GM18517 (cell line): ENCODE measurements at regions not wholly inside any gene's neighbourhood (a gene's known extent, or its start where the extent isn't known, plus 50 kb on each side); places are given as distances from the start of the nearest gene placed in this dataset.
"Not testable (repeated sequence)": the region's sequence is repeated elsewhere in the genome, so short reads cannot be mapped to it uniquely, and the experiment has no call there.

Experiments
- ATAC-seq: cut with Tn5 transposase; IDR thresholded peaks from one replicate; pipeline ENCODE4 v1.9.1; 2021; ENCODE audit warnings: mild to moderate bottlenecking, moderate library complexity; ENCODE audit not compliant: unreplicated experiment

DNA sequence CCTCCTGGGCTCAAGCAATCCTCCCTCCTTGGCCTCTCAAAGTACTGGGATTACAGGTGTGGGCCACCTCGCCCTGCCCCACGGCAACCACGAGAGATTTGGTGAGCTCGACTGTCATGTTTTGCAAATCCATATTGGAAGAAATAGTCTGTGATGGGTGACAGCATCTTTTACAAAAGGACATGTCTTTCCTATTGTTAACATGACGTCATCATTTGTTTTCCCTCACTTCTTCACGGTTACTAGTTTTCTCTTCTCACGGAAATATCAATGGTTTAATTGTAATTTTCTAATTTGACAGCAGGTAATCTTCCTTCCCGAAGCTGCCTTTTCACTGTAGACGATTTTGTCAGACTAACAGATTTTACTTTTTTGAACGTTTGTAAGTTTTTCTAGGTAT is 110.8 kb upstream of the GREM2 start:
- no peak for ATAC-seq

- ATAC-seq: no peak
These were observed 109.0 kb upstream of the GREM2 start for GRCh38 chr1:240720976-240721375.

- ATAC-seq: no peak
These were observed 108.2 kb upstream of the GREM2 start for GRCh38 chr1:240719953-240720700.

GRCh38 chr1:240716538-240716937 is 104.6 kb upstream of the GREM2 start:
- not testable (repeated sequence) for ATAC-seq

DNA sequence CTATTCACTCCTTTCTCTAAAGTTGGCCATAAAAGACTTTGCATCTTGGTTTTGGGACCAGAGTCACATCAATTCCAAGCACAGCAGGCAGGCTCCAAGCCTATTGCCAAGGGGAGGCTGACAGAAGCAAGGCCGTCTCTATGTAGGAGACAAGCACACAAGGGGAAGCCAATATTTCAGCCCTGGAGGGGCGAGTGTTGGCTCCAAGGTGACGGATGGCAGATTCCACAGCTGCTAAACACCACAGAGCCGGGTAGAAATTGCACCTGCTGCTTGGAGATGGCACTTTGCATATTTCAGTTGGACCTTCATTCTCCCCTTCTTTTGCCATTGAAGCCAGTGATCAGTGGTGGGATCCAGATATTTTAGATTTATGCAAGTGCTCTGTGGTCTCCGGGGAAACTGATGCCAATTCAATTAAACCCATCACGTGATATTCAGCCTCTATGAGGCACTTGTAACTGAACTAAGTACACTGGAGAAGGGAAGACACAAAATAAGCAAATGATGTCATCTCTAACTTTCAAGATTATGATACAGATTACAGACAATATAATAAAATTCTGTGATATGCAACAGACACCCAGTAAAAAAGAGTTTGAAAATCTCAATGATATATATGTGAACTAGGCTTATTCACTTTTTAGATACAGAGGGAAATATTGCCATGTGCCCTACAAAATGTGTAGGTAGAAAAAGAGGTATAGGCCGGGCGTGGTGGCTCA is 102.8 kb upstream of the GREM2 start:
- no peak for ATAC-seq

GRCh38 chr1:240712014-240712731 is 100.2 kb upstream of the GREM2 start:
- ATAC-seq: no peak

GRCh38 chr1:240711020-240711419 is 99.1 kb upstream of the GREM2 start:
- ATAC-seq: no peak

GRCh38 chr1:240709676-240710075 is 97.7 kb upstream of the GREM2 start:
- ATAC-seq: no peak

GRCh38 chr1:240706150-240706935 is 94.4 kb upstream of the GREM2 start:
- ATAC-seq: no peak

DNA sequence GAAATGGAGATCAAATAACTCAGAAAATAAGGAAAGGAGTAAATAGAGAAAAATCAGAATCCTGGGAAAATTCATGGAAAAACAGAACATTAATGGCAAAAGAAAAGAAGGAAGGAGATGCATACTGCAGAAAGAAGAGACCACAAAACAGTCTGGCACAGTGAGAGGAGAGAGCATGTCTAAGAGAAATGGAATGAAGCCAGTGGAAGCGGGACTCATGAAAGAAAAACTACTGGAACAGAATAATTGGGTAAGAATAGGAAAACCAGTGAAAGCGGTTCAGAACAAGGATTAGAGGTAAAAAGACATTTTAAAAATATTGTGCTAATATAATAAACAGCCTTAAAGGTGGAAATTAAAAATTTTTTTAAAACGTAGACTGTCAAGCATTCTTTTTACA is 93.6 kb upstream of the GREM2 start:
- no peak for ATAC-seq

- no peak for ATAC-seq
These were observed 89.5 kb upstream of the GREM2 start for GRCh38 chr1:240701412-240701811.

DNA sequence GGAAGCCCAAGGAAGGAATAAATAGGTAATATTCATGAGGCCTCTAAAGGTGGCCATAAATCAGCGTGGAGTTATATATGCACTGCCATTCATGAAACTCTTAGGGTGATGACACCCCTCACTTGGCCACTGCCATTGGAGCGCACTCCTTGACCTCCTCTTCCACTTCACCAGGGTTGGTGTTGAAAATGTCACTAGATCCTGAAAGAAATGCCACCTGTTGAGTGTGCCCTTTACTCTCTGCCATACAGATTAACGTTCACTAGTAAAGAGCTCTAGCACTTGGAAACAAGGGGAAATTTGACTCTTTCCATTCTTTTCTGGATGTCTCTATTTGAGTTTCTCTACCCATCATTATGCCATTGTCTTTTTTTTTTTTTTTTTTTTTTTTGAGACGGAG is 83.5 kb upstream of the GREM2 start:
- ATAC-seq: no peak

- no peak for ATAC-seq
These were observed 81.9 kb upstream of the GREM2 start for GRCh38 chr1:240693844-240694243.

DNA sequence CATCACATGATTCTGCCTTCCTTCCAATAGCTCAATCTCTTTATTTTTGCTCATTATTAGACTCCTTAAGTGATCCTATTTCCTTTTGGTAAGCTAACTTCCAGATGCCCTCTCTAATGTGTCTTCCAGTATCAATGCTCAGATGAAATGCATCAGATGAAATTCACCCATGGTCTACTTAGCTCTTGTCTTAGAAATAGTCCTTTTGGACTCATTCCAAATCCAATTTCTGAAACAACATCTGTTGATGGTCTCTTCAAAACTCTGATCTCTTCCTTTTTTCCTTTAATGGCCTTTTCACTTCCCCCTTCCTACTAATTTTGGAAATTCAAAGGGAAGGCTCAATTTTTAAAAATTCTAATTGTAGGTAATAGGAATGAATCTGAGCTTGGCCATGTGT is 81.1 kb upstream of the GREM2 start:
- no peak for ATAC-seq

DNA sequence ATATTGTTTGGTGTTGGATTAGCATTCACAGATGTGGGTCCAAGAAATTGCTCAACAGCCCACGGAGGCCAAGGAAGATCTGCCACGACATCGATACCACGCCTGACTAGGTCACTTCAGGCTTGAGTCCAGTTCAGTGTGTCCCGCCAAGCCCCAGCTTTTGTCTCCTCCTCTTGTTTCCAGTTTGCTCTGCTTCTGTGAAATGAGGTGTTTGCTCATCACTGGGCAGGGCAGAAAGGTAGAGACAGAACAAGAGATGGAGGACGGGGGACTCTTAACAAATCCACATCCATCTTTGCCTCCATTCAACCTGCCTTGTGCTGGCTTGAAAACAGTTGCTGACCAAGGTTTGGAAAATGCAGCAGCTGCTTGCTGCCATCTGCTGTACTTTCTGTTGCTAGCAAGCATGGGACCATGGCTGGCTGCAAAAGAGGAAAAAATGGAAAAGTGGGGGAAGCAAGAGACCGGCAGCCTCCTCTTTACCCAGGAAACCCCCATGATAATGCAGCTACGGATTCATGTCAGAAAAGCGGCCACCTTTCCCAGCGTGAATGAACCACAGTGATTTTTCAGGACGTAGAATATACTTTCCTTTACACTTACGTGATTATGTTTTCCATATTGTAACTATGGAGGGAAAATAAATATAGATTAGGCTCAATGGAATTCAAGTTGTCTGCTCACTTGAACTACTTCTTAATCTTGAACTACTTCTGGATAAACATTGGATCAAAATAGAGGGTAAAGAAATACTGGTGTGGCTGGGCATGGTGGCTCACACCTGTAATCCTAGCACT is 80.2 kb upstream of the GREM2 start:
- ATAC-seq: no peak

- no peak for ATAC-seq
These were observed 79.5 kb upstream of the GREM2 start for GRCh38 chr1:240691501-240691900.

GRCh38 chr1:240687820-240688219 is 75.9 kb upstream of the GREM2 start:
- ATAC-seq: peak; percentile 92

DNA sequence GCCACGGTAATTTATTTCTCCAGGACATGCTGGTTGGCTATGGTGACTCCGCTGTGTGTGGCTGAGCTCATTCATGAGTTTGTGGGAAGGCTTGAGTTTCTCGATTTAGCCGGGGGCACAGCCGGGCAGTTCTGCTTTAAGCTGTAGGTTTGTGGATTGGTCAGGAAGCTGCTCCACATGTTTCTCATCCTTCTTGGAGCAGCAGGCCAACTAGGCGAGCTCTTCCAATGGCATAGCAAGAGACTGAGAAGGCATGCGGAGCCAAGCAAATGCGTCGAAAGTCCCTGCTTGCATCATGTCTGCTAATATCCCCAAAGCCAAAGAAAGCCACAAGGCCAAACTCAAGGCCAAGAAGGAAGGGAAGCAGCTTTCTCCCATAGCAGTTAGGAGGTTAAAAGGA is 71.6 kb upstream of the GREM2 start:
- no peak for ATAC-seq

DNA sequence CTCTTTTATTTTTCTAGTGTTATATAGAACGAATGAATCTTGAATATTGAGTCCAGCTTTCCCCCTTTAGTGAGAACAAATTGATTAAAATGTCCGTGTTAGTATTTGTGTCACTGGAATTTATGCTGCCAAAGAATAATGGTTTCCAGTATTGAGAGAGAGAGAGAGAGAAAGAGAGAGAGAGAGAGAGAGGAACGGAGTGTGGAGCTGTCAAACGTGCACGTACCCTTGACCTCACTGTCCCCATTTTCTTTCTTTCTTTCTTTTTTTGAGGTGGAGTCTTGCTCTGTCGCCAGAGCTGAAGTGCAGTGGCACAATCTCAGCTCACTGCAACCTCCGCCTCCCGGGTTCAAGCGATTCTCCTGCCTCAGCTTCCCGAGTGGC is 70.9 kb upstream of the GREM2 start:
- no peak for ATAC-seq

GRCh38 chr1:240682166-240682858 is 70.4 kb upstream of the GREM2 start:
- no peak for ATAC-seq
